ENCODE measurements at regions not wholly inside any gene's neighbourhood (a gene's known extent, or its start where the extent isn't known, plus 50 kb on each side); places are given as distances from the start of the nearest gene placed in this dataset.
"Not testable (repeated sequence)": the region's sequence is repeated elsewhere in the genome, so short reads cannot be mapped to it uniquely, and the experiment has no call there.

- Histone ChIP-seq H3K9me3 (no peaks in the 10 kb centered on the region), H3K4me3 (no peak overlapping the region), H3K27ac (no peak overlapping the region), H3K27me3 (no peaks in the 10 kb centered on the region), H3K4me1 (no peaks in the 10 kb centered on the region), H3K36me3 (no peaks in the 10 kb centered on the region)
- ATAC-seq, result no peak
- WGBS, 2 donors (ENCODE audit: low coverage in 1 of 2), result 54 to 65% methylated on average over 3 to 4 of the region's 4 CpGs
- TF ChIP-seq EP300 (IDR thresholded peaks at IDR 0.05), result no peak
- TF ChIP-seq POLR2AphosphoS5 (IDR thresholded peaks at IDR 0.05), result no peak
- TF ChIP-seq POLR2A (IDR thresholded peaks at IDR 0.05), result no peak
- no peak for TF ChIP-seq CTCF (IDR thresholded peaks at IDR 0.05)
Measured at GRCh38 chr6:137680705-137681346, 186.2 kb upstream of the TNFAIP3 start.

- H3K9me3 ChIP-seq, result no peaks in the 10 kb centered on the region
- no peaks in the 10 kb centered on the region for H3K27me3 ChIP-seq
- no peaks in the 10 kb centered on the region for H3K4me1 ChIP-seq
- no peaks in the 10 kb centered on the region for H3K36me3 ChIP-seq
- 62 to 82% methylated on average over 2 to 4 of the region's 4 CpGs for WGBS, 2 donors (ENCODE audit: low coverage in 1 of 2)
- TF ChIP-seq EP300 (IDR thresholded peaks at IDR 0.05) (no peak), POLR2A (IDR thresholded peaks at IDR 0.05) (no peak), POLR2AphosphoS5 (IDR thresholded peaks at IDR 0.05) (no peak), CTCF (IDR thresholded peaks at IDR 0.05) (no peak)
- H3K27ac ChIP-seq, result no peak overlapping the region
- H3K4me3 ChIP-seq, result no peak overlapping the region
- ATAC-seq, result no peak
Measured at GRCh38 chr6:137681445-137682009, 185.5 kb upstream of the TNFAIP3 start.

GRCh38 chr6:137682658-137683057, 184.4 kb upstream of the TNFAIP3 start:
- not testable (repeated sequence) for H3K4me3 ChIP-seq, H3K27ac ChIP-seq, H3K9me3 ChIP-seq, H3K27me3 ChIP-seq, H3K36me3 ChIP-seq, ATAC-seq, H3K4me1 ChIP-seq
- 87 to 92% methylated on average over 2 to 3 of the region's 5 CpGs for WGBS, 2 donors (ENCODE audit: low coverage in 1 of 2)

GRCh38 chr6:137683916-137684315, 183.1 kb upstream of the TNFAIP3 start:
- 86 to 92% methylated on average over 3 of the region's 4 CpGs for WGBS, 2 donors (ENCODE audit: low coverage in 1 of 2)
- no peak for TF ChIP-seq CTCF (IDR thresholded peaks at IDR 0.05)
- TF ChIP-seq POLR2AphosphoS5 (IDR thresholded peaks at IDR 0.05), result no peak
- TF ChIP-seq POLR2A (IDR thresholded peaks at IDR 0.05), result no peak
- TF ChIP-seq EP300 (IDR thresholded peaks at IDR 0.05), result no peak

GRCh38 chr6:137685798-137686375, 181.2 kb upstream of the TNFAIP3 start:
- H3K9me3 ChIP-seq, result no peaks in the 10 kb centered on the region
- TF ChIP-seq POLR2AphosphoS5 (IDR thresholded peaks at IDR 0.05), result no peak
- no peak for TF ChIP-seq EP300 (IDR thresholded peaks at IDR 0.05)
- TF ChIP-seq POLR2A (IDR thresholded peaks at IDR 0.05), result no peak
- TF ChIP-seq CTCF (IDR thresholded peaks at IDR 0.05), result no peak
- H3K27me3 ChIP-seq, result no peaks in the 10 kb centered on the region
- H3K4me3 ChIP-seq, result no peak overlapping the region
- no peaks in the 10 kb centered on the region for H3K36me3 ChIP-seq
- no peak overlapping the region for H3K27ac ChIP-seq
- H3K4me1 ChIP-seq, result peaks cover 0 to 10% (median 0%) of the 10 kb centered on the region in 3 donors
- no peak for ATAC-seq

More at GRCh38 chr6:137683916-137684315, 183.1 kb upstream of the TNFAIP3 start:
- Histone ChIP-seq H3K27me3 (no peaks in the 10 kb centered on the region), H3K27ac (no peak overlapping the region), H3K36me3 (no peaks in the 10 kb centered on the region), H3K4me1 (peaks cover 0 to 1% (median 0%) of the 10 kb centered on the region in 3 donors), H3K9me3 (no peaks in the 10 kb centered on the region), H3K4me3 (no peak overlapping the region)
- ATAC-seq, result no peak

Data from gastroesophageal sphincter (tissue), 4 donors.